A549 (cell line): ENCODE measurements at regions not wholly inside any gene's neighbourhood (a gene's known extent, or its start where the extent isn't known, plus 50 kb on each side); places are given as distances from the start of the nearest gene placed in this dataset.

Source experiments
- ATAC-seq, 2 experiments: fragments of 200-7000 bp in 1 of 2; fragments of >200 bp in 1 of 2; cut with Nextera tagmentation in 1 of 2; cut with Tn5 transposase in 1 of 2; 3 replicates each; pipeline versions ENCODE4 v1.8.0 to v1.9.1; 2018 to 2020; ENCODE audit warnings: mild to moderate bottlenecking in 1 of 2, moderate library complexity in 1 of 2
- CTCF ChIA-PET: fragments of 300-600 bp; sonication (Branson Sonifier 250); formaldehyde crosslinking; extraction: SDS; loops from one replicate; lab custom pipeline; 2021; ENCODE audit warnings: antibody characterized with exemption, inconsistent platforms; lab: Yijun Ruan, JAX
- POLR2A ChIA-PET: fragments of 350-600 bp; formaldehyde crosslinking; extraction: SDS; loops from one replicate; lab custom pipeline; 2021; ENCODE audit warnings: antibody characterized with exemption, inconsistent platforms; lab: Yijun Ruan, JAX
- DNase-seq, 2 experiments: peaks; one replicate each; pipeline versions ENCODE4 v3.0.0 to v3.0.0-alpha.2; 2011 to 2016; ENCODE audit warnings: low read depth in 1 of 2, low spot score in 1 of 2
- FAIRE-seq: peaks from 2 replicates; lab custom pipeline; 2011; peaks lifted over from hg19 to GRCh38; lab: Jason Lieb, UNC
- H3K27ac ChIP-seq, 2 experiments: fragments of >200 bp; sonication (Bioruptor Twin); formaldehyde crosslinking; 3 replicates each; pipeline ENCODE4 v1.5.1; 2016 to 2017
- H3K4me1 ChIP-seq: fragments of >200 bp; sonication (Bioruptor Twin); formaldehyde crosslinking; 3 replicates; pipeline ENCODE4 v1.6.1; 2016
- H3K4me2 ChIP-seq: fragments of >200 bp; sonication (Bioruptor Twin); formaldehyde crosslinking; 3 replicates; pipeline ENCODE4 v1.6.1; 2016
- H3K4me3 ChIP-seq: fragments of >200 bp; sonication (Bioruptor Twin); formaldehyde crosslinking; 3 replicates; pipeline ENCODE4 v1.5.1; 2016
- H3K9me3 ChIP-seq: fragments of >200 bp; sonication (Bioruptor Twin); formaldehyde crosslinking; 3 replicates; pipeline ENCODE4 v1.6.1; 2016
- CBX2 ChIP-seq: fragments of 200-600 bp; sonication (generic); IDR thresholded peaks from 2 replicates; pipeline ENCODE4 v1.6.1; 2016; ENCODE audit warnings: low read depth, mild to moderate bottlenecking, borderline replicate concordance
- CBX8 ChIP-seq: fragments of 200-600 bp; sonication (generic); IDR thresholded peaks from 2 replicates; pipeline ENCODE4 v1.6.1; 2016
- CHD2 ChIP-seq: fragments of 150-350 bp; IDR thresholded peaks from 2 replicates; pipeline ENCODE4 v1.6.1; 2014; ENCODE audit warnings: low read length; ENCODE audit not compliant: partially characterized antibody
- CHD4 ChIP-seq: fragments of 200-600 bp; sonication (generic); IDR thresholded peaks from 2 replicates; pipeline ENCODE4 v1.6.1; 2016; ENCODE audit warnings: antibody characterized with exemption, mild to moderate bottlenecking, borderline replicate concordance
- EHMT2 ChIP-seq: fragments of 200-600 bp; sonication (generic); IDR thresholded peaks from 2 replicates; pipeline ENCODE4 v1.6.1; 2016; ENCODE audit warnings: antibody characterized with exemption, low read depth, mild to moderate bottlenecking, moderate library complexity
- EP300 ChIP-seq, 2 experiments: fragments of >200 bp; sonication (Bioruptor Twin); formaldehyde crosslinking; IDR thresholded peaks; 2 replicates in 1 of 2; 3 replicates in 1 of 2; pipeline ENCODE4 v1.6.1; 2016 to 2017
- GATA3 ChIP-seq: IDR thresholded peaks from 2 replicates; pipeline ENCODE4 v1.6.1; 2012; ENCODE audit warnings: borderline replicate concordance
- HDAC2 ChIP-seq: fragments of 200-600 bp; sonication (generic); IDR thresholded peaks from 2 replicates; pipeline ENCODE4 v1.6.1; 2016
- HEYL ChIP-seq: fragments of 250-450 bp; sonication (Bioruptor Pico); IDR thresholded peaks from 2 replicates; pipeline ENCODE4 v1.8.0; 2021; ENCODE audit warnings: mild to moderate bottlenecking, moderate library complexity
- JUN ChIP-seq, 2 experiments: fragments of >200 bp; sonication (Bioruptor Twin); formaldehyde crosslinking; IDR thresholded peaks; 2 replicates in 1 of 2; 3 replicates in 1 of 2; pipeline ENCODE4 v1.6.1; 2016 to 2017
- MAFK ChIP-seq: fragments of 450-650 bp; IDR thresholded peaks from 2 replicates; pipeline ENCODE4 v1.6.1; 2014; ENCODE audit not compliant: partially characterized antibody
- NFE2L2 ChIP-seq: fragments of 150-350 bp; conservative IDR thresholded peaks from 2 replicates; pipeline ENCODE4 v1.6.1; 2014; ENCODE audit warnings: low read length
- NR3C1 ChIP-seq: fragments of >200 bp; sonication (Bioruptor Twin); formaldehyde crosslinking; IDR thresholded peaks from 3 replicates; pipeline ENCODE4 v1.6.1; 2017
- POLR2A ChIP-seq: IDR thresholded peaks from 2 replicates; pipeline ENCODE4 v1.6.1; 2012; ENCODE audit warnings: mild to moderate bottlenecking, low read length
- POLR2AphosphoS2 ChIP-seq: conservative IDR thresholded peaks from 2 replicates; pipeline ENCODE4 v1.6.1; 2012; ENCODE audit warnings: low read length, improper control_type of control experiment, inconsistent platforms
- RARB ChIP-seq: fragments of 250-450 bp; sonication (Bioruptor Pico); IDR thresholded peaks from 2 replicates; pipeline ENCODE4 v1.8.0; 2021; ENCODE audit warnings: mild to moderate bottlenecking, moderate library complexity
- RCOR1 ChIP-seq: fragments of 150-350 bp; IDR thresholded peaks from 2 replicates; pipeline ENCODE4 v1.6.1; 2014; ENCODE audit warnings: antibody characterized with exemption, low read length, low read depth
- RNF2 ChIP-seq: fragments of 200-600 bp; sonication (generic); IDR thresholded peaks from 2 replicates; pipeline ENCODE4 v1.6.1; 2016; ENCODE audit warnings: low read depth, mild to moderate bottlenecking, antibody characterized with exemption, moderate library complexity, borderline replicate concordance
- TFCP2L1 ChIP-seq: fragments of 250-450 bp; sonication (Bioruptor Pico); IDR thresholded peaks from 2 replicates; pipeline ENCODE4 v1.5.0; 2021; ENCODE audit warnings: mild to moderate bottlenecking
- TP53 ChIP-seq: fragments of 250-450 bp; sonication (Bioruptor Pico); IDR thresholded peaks from 2 replicates; pipeline ENCODE4 v1.5.0; 2021; ENCODE audit warnings: mild to moderate bottlenecking, moderate library complexity
- ZC3H11A ChIP-seq: fragments of 450-650 bp; IDR thresholded peaks from 2 replicates; pipeline ENCODE4 v1.6.1; 2014; ENCODE audit warnings: antibody characterized with exemption, mild to moderate bottlenecking
- ZFP36 ChIP-seq: fragments of 450-650 bp; IDR thresholded peaks from 2 replicates; pipeline ENCODE4 v1.6.1; 2014; ENCODE audit warnings: borderline replicate concordance; ENCODE audit not compliant: partially characterized antibody
- ZNF302 ChIP-seq: fragments of 250-450 bp; sonication (Bioruptor Pico); IDR thresholded peaks from 2 replicates; pipeline ENCODE4 v1.9.0; 2021; ENCODE audit warnings: inconsistent platforms, mild to moderate bottlenecking, moderate library complexity
- WGBS: methylation state at CpG from one replicate; pipeline ENCODE4 v1.1.6; 2017; ENCODE audit errors: missing lambda C conversion rate; 5-methylcytosine and 5-hydroxymethylcytosine counted together
- TF ChIP-seq, protein P1 (sequence below): fragments of 150-350 bp; IDR thresholded peaks from 2 replicates; pipeline ENCODE4 v1.6.1; 2014; ENCODE audit warnings: low read depth, mild to moderate bottlenecking, low read length
- TF ChIP-seq, protein P2 (sequence below): IDR thresholded peaks from 2 replicates; pipeline ENCODE4 v1.6.1; 2012
- TF ChIP-seq, protein P3 (sequence below): fragments of 250-450 bp; sonication (Bioruptor Pico); IDR thresholded peaks from 2 replicates; pipeline ENCODE4 v1.5.0; 2020; ENCODE audit warnings: low read depth, mild to moderate bottlenecking, moderate library complexity
- TF ChIP-seq, protein P4 (sequence below): fragments of 200-600 bp; sonication (generic); IDR thresholded peaks from 2 replicates; pipeline ENCODE4 v1.6.1; 2016; ENCODE audit warnings: antibody characterized with exemption, mild to moderate bottlenecking, moderate library complexity

GRCh38 chr3:66755924-66756323 is 242.2 kb upstream of the KBTBD8 start:
- Histone ChIP-seq H3K4me3 (no peak overlapping the region), H3K4me2 (no peak overlapping the region), H3K9me3 (no peaks in the 10 kb centered on the region), H3K27ac (no peak overlapping the region), H3K4me1 (no peaks in the 10 kb centered on the region)
- TF ChIP-seq CBX8 (no peak), RCOR1 (no peak), ZC3H11A (no peak), ZNF302 (CRISPR knock-in tag) (no peak), MAFK (peak; percentile 73), RARB (no peak)
- TF ChIP-seq, protein P1, sequence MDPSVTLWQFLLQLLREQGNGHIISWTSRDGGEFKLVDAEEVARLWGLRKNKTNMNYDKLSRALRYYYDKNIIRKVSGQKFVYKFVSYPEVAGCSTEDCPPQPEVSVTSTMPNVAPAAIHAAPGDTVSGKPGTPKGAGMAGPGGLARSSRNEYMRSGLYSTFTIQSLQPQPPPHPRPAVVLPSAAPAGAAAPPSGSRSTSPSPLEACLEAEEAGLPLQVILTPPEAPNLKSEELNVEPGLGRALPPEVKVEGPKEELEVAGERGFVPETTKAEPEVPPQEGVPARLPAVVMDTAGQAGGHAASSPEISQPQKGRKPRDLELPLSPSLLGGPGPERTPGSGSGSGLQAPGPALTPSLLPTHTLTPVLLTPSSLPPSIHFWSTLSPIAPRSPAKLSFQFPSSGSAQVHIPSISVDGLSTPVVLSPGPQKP: no peak
- ATAC-seq: no peak
- 45% methylated on average over 6 of the region's 6 CpGs for WGBS
- no peak for DNase-seq
- FAIRE-seq: no peak
- ChIA-PET POLR2A (no interaction called here), CTCF (no interaction called here)

DNA sequence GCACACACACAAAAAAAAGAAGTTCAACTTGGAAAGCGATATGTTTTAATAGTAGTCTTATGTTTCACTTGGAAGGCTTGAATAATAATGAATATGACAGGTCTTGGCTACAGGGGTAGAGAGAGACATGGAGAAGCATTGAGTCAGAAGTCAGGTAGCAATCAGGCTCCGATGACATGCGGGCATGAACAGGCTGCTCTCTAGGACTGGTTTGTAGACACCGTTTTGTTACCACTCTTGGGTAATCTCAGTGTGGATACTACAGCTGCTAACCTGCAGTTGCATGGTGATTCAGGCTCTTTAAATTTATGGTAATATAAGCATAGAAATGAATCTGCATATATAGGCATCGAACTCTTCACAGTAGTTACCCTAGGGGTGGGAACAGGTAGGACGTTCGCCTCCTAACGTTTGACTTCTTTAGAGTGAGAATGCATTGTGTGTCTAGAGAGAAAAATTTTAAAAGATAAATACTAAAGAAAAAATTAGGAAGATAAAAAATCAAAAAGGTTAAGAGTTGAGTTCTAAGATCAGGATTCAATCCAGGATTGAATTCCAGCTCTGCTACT is 241.6 kb upstream of the KBTBD8 start:
- no peak overlapping the region for H3K4me2 ChIP-seq
- ChIA-PET CTCF (no interaction called here), POLR2A (no interaction called here)
- H3K4me3 ChIP-seq: no peak overlapping the region
- no peak overlapping the region for H3K27ac ChIP-seq
- TF ChIP-seq EP300 (IDR thresholded peaks at IDR 0.05): no peak
- no peak for TF ChIP-seq RNF2
- TF ChIP-seq CHD4: no peak
- no peak for TF ChIP-seq NFE2L2
- TF ChIP-seq, protein P2, sequence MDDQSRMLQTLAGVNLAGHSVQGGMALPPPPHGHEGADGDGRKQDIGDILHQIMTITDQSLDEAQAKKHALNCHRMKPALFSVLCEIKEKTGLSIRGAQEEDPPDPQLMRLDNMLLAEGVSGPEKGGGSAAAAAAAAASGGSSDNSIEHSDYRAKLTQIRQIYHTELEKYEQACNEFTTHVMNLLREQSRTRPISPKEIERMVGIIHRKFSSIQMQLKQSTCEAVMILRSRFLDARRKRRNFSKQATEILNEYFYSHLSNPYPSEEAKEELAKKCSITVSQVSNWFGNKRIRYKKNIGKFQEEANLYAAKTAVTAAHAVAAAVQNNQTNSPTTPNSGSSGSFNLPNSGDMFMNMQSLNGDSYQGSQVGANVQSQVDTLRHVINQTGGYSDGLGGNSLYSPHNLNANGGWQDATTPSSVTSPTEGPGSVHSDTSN: no peak
- TF ChIP-seq EHMT2: no peak
- no peak for TF ChIP-seq POLR2A
- no peak for TF ChIP-seq TP53 (CRISPR knock-in tag)
- no peak for TF ChIP-seq HEYL (CRISPR knock-in tag)
- TF ChIP-seq, protein P1: no peak
- WGBS: 75% methylated on average over 8 of the region's 8 CpGs
- FAIRE-seq (no peak), ATAC-seq (no peak), DNase-seq (no peak)
- H3K9me3 ChIP-seq: no peaks in the 10 kb centered on the region
- H3K4me1 ChIP-seq: no peaks in the 10 kb centered on the region

- FAIRE-seq (no peak), DNase-seq (no peak), ATAC-seq (no peak)
- H3K9me3 ChIP-seq: no peaks in the 10 kb centered on the region
- WGBS: 58% methylated on average over 9 of the region's 9 CpGs
- H3K4me1 ChIP-seq: no peaks in the 10 kb centered on the region
- POLR2A ChIA-PET: no interaction called here
- no peak overlapping the region for H3K27ac ChIP-seq
- no peak overlapping the region for H3K4me2 ChIP-seq
- CTCF ChIA-PET: no interaction called here
- no peak overlapping the region for H3K4me3 ChIP-seq
- TF ChIP-seq HDAC2 (no peak), POLR2AphosphoS2 (no peak), GATA3 (no peak), ZFP36 (no peak), CBX2 (no peak), NR3C1 (no peak), CHD2 (no peak), ZNF302 (CRISPR knock-in tag) (no peak), RARB (no peak), TFCP2L1 (CRISPR knock-in tag) (no peak), JUN (IDR thresholded peaks at IDR 0.05) (no peak)
- TF ChIP-seq, protein P3, sequence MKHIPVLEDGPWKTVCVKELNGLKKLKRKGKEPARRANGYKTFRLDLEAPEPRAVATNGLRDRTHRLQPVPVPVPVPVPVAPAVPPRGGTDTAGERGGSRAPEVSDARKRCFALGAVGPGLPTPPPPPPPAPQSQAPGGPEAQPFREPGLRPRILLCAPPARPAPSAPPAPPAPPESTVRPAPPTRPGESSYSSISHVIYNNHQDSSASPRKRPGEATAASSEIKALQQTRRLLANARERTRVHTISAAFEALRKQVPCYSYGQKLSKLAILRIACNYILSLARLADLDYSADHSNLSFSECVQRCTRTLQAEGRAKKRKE: no peak
- TF ChIP-seq, protein P4, sequence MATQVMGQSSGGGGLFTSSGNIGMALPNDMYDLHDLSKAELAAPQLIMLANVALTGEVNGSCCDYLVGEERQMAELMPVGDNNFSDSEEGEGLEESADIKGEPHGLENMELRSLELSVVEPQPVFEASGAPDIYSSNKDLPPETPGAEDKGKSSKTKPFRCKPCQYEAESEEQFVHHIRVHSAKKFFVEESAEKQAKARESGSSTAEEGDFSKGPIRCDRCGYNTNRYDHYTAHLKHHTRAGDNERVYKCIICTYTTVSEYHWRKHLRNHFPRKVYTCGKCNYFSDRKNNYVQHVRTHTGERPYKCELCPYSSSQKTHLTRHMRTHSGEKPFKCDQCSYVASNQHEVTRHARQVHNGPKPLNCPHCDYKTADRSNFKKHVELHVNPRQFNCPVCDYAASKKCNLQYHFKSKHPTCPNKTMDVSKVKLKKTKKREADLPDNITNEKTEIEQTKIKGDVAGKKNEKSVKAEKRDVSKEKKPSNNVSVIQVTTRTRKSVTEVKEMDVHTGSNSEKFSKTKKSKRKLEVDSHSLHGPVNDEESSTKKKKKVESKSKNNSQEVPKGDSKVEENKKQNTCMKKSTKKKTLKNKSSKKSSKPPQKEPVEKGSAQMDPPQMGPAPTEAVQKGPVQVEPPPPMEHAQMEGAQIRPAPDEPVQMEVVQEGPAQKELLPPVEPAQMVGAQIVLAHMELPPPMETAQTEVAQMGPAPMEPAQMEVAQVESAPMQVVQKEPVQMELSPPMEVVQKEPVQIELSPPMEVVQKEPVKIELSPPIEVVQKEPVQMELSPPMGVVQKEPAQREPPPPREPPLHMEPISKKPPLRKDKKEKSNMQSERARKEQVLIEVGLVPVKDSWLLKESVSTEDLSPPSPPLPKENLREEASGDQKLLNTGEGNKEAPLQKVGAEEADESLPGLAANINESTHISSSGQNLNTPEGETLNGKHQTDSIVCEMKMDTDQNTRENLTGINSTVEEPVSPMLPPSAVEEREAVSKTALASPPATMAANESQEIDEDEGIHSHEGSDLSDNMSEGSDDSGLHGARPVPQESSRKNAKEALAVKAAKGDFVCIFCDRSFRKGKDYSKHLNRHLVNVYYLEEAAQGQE: no peak
Observed at GRCh38 chr3:66761093-66761780, 236.9 kb upstream of the KBTBD8 start.
